IMR-90 (cell line): ENCODE measurements at regions not wholly inside any gene's neighbourhood (a gene's known extent, or its start where the extent isn't known, plus 50 kb on each side); places are given as distances from the start of the nearest gene placed in this dataset.

ENCODE experiments used
- CTCF ChIP-seq: conservative IDR thresholded peaks from 2 replicates; pipeline ENCODE4 v1.5.1; 2012; ENCODE audit warnings: mild to moderate bottlenecking, low read depth, low read length, improper control_type of control experiment
- ELK1 ChIP-seq: fragments of 150-350 bp; IDR thresholded peaks from 2 replicates; pipeline ENCODE4 v1.6.1; 2016; ENCODE audit warnings: low read depth, mild to moderate bottlenecking, low read length, moderate library complexity, borderline replicate concordance
- MXI1 ChIP-seq: IDR thresholded peaks from 2 replicates; pipeline ENCODE4 v1.6.1; 2012; ENCODE audit warnings: low read depth, mild to moderate bottlenecking, low read length, moderate library complexity, borderline replicate concordance
- POLR2A ChIP-seq: IDR thresholded peaks from 2 replicates; pipeline ENCODE4 v1.6.1; 2012; ENCODE audit warnings: mild to moderate bottlenecking, low read depth, low read length
- RFX5 ChIP-seq: IDR thresholded peaks from 2 replicates; pipeline ENCODE4 v1.8.0; 2012; ENCODE audit warnings: low read depth, mild to moderate bottlenecking, low read length, moderate library complexity

GRCh38 chr6:26157251-26158075 is 70.2 kb downstream of the HFE start:
- TF ChIP-seq CTCF (no peak), POLR2A (peak; percentile 93), RFX5 (no peak), MXI1 (no peak), ELK1 (no peak)
